ENCODE measurements at regions not wholly inside any gene's neighbourhood (a gene's known extent, or its start where the extent isn't known, plus 50 kb on each side); places are given as distances from the start of the nearest gene placed in this dataset.

DNA sequence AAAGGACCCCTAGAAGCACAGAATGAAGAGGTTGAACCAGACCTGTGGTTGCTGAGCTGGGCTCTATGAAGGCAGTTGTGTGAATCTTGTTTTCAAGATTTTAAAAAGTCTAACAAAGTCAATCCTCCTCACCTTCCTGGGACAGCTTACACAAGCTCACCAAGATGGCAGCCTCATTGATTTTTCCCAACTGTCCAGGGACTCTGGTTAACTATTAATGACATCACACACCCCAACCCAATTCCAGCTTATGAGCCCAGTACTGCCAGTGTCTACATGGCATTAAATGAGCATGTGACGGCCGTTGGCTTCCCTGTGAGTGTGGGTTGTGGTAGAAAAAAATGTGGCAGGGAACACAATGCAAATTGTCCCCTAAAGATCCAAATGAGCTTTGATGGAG, 137.0 kb downstream of the CHST1 start:
- ChIA-PET CTCF (interaction anchor here (3.4 kb wide), 1 partner anchor 243 kb away, joined by 10 read pairs; no protein-coding TSS in a partner anchor), POLR2A (no interaction called here)
- FAIRE-seq: no peak
- no peaks in the 10 kb centered on the region for H3K9me3 ChIP-seq
- 7% methylated on average over 2 of the region's 2 CpGs for WGBS (ENCODE audit: missing lambda C conversion rate)
- H3K27ac ChIP-seq: no peak overlapping the region
- no peak for DNase-seq (ENCODE audit: low read depth in 1 of 2, low spot score in 1 of 2)
- no peak for ATAC-seq
- no peaks in the 10 kb centered on the region for H3K4me1 ChIP-seq
- TF ChIP-seq ZFP36 (IDR thresholded peaks at IDR 0.05; ENCODE audit: borderline replicate concordance, partially characterized antibody) (no peak), RAD21 (conservative IDR thresholded peaks at IDR 0.05 in 1 of 2, IDR thresholded peaks at IDR 0.05 in 1 of 2) (no peak), ZSCAN20 (CRISPR knock-in tag; IDR thresholded peaks at IDR 0.05) (no peak), TP53 (CRISPR knock-in tag; IDR thresholded peaks at IDR 0.05) (no peak), NPAS2 (CRISPR knock-in tag; IDR thresholded peaks at IDR 0.05; ENCODE audit: borderline replicate concordance) (no peak), CBX2 (IDR thresholded peaks at IDR 0.05; ENCODE audit: borderline replicate concordance, low read depth) (no peak), HOXB13 (CRISPR knock-in tag; IDR thresholded peaks at IDR 0.05; ENCODE audit: low read depth) (no peak), RNF2 (IDR thresholded peaks at IDR 0.05; ENCODE audit: borderline replicate concordance, low read depth) (no peak), MAFK (IDR thresholded peaks at IDR 0.05; ENCODE audit: partially characterized antibody) (no peak), PHF8 (IDR thresholded peaks at IDR 0.05; ENCODE audit: borderline replicate concordance, low read depth) (no peak), EHF (CRISPR knock-in tag; IDR thresholded peaks at IDR 0.05) (no peak)
- TF ChIP-seq, protein P1, sequence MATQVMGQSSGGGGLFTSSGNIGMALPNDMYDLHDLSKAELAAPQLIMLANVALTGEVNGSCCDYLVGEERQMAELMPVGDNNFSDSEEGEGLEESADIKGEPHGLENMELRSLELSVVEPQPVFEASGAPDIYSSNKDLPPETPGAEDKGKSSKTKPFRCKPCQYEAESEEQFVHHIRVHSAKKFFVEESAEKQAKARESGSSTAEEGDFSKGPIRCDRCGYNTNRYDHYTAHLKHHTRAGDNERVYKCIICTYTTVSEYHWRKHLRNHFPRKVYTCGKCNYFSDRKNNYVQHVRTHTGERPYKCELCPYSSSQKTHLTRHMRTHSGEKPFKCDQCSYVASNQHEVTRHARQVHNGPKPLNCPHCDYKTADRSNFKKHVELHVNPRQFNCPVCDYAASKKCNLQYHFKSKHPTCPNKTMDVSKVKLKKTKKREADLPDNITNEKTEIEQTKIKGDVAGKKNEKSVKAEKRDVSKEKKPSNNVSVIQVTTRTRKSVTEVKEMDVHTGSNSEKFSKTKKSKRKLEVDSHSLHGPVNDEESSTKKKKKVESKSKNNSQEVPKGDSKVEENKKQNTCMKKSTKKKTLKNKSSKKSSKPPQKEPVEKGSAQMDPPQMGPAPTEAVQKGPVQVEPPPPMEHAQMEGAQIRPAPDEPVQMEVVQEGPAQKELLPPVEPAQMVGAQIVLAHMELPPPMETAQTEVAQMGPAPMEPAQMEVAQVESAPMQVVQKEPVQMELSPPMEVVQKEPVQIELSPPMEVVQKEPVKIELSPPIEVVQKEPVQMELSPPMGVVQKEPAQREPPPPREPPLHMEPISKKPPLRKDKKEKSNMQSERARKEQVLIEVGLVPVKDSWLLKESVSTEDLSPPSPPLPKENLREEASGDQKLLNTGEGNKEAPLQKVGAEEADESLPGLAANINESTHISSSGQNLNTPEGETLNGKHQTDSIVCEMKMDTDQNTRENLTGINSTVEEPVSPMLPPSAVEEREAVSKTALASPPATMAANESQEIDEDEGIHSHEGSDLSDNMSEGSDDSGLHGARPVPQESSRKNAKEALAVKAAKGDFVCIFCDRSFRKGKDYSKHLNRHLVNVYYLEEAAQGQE (IDR thresholded peaks at IDR 0.05): no peak
- no peak overlapping the region for H3K4me3 ChIP-seq
- H3K4me2 ChIP-seq: no peak overlapping the region

GRCh38 chr11:45527898-45528297, 137.5 kb downstream of the CHST1 start:
- no peak overlapping the region for H3K4me2 ChIP-seq
- FAIRE-seq (no peak), DNase-seq (ENCODE audit: low read depth in 1 of 2, low spot score in 1 of 2) (no peak), ATAC-seq (no peak)
- H3K4me1 ChIP-seq: no peaks in the 10 kb centered on the region
- ChIA-PET POLR2A (no interaction called here), CTCF (interaction anchor here (1.2 to 3.4 kb wide), 2 partner anchors 28 to 244 kb away, joined by 3 to 10 read pairs; no protein-coding TSS in a partner anchor)
- no peak overlapping the region for H3K4me3 ChIP-seq
- no peaks in the 10 kb centered on the region for H3K9me3 ChIP-seq
- 38% methylated on average over 1 of the region's 1 CpG for WGBS (ENCODE audit: missing lambda C conversion rate)
- TF ChIP-seq NPAS2 (CRISPR knock-in tag; IDR thresholded peaks at IDR 0.05; ENCODE audit: borderline replicate concordance) (no peak), FOSL2 (IDR thresholded peaks at IDR 0.05) (no peak), FOSL2 (CRISPR knock-in tag; IDR thresholded peaks at IDR 0.05) (no peak)
- no peak overlapping the region for H3K27ac ChIP-seq

- Histone ChIP-seq H3K4me2 (no peak overlapping the region), H3K27ac (no peak overlapping the region), H3K9me3 (no peaks in the 10 kb centered on the region), H3K4me3 (no peak overlapping the region), H3K4me1 (no peaks in the 10 kb centered on the region)
- DNase-seq (ENCODE audit: low read depth in 1 of 2, low spot score in 1 of 2) (no peak), FAIRE-seq (no peak), ATAC-seq (no peak)
- ChIA-PET CTCF (no interaction called here), POLR2A (no interaction called here)
- 0% methylated on average over 3 of the region's 3 CpGs for WGBS (ENCODE audit: missing lambda C conversion rate)
- TF ChIP-seq, protein P2, sequence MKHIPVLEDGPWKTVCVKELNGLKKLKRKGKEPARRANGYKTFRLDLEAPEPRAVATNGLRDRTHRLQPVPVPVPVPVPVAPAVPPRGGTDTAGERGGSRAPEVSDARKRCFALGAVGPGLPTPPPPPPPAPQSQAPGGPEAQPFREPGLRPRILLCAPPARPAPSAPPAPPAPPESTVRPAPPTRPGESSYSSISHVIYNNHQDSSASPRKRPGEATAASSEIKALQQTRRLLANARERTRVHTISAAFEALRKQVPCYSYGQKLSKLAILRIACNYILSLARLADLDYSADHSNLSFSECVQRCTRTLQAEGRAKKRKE (CRISPR knock-in tag; IDR thresholded peaks at IDR 0.05; ENCODE audit: low read depth): no peak
- TF ChIP-seq NPAS2 (CRISPR knock-in tag; IDR thresholded peaks at IDR 0.05; ENCODE audit: borderline replicate concordance): no peak
- no peak for TF ChIP-seq MAX (IDR thresholded peaks at IDR 0.05)
- TF ChIP-seq RARB (CRISPR knock-in tag; IDR thresholded peaks at IDR 0.05): no peak
- TF ChIP-seq POLR2A (IDR thresholded peaks at IDR 0.05; ENCODE audit: low read length): no peak
- TF ChIP-seq, protein P3, sequence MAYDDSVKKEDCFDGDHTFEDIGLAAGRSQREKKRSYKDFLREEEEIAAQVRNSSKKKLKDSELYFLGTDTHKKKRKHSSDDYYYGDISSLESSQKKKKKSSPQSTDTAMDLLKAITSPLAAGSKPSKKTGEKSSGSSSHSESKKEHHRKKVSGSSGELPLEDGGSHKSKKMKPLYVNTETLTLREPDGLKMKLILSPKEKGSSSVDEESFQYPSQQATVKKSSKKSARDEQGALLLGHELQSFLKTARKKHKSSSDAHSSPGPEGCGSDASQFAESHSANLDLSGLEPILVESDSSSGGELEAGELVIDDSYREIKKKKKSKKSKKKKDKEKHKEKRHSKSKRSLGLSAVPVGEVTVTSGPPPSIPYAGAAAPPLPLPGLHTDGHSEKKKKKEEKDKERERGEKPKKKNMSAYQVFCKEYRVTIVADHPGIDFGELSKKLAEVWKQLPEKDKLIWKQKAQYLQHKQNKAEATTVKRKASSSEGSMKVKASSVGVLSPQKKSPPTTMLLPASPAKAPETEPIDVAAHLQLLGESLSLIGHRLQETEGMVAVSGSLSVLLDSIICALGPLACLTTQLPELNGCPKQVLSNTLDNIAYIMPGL (CRISPR knock-in tag; IDR thresholded peaks at IDR 0.05; ENCODE audit: borderline replicate concordance): no peak
- no peak for TF ChIP-seq CBX2 (IDR thresholded peaks at IDR 0.05; ENCODE audit: borderline replicate concordance, low read depth)
- TF ChIP-seq ZSCAN20 (CRISPR knock-in tag; IDR thresholded peaks at IDR 0.05): no peak
- TF ChIP-seq CHD4 (IDR thresholded peaks at IDR 0.05; ENCODE audit: borderline replicate concordance): no peak
- TF ChIP-seq TP53 (CRISPR knock-in tag; IDR thresholded peaks at IDR 0.05): no peak
- no peak for TF ChIP-seq HOXA7 (CRISPR knock-in tag; IDR thresholded peaks at IDR 0.05)
- TF ChIP-seq, protein P1 (IDR thresholded peaks at IDR 0.05): no peak
- no peak for TF ChIP-seq EP300 (IDR thresholded peaks at IDR 0.05)
Measured at GRCh38 chr11:45525393-45525792, 140.0 kb downstream of the CHST1 start.
